ENCODE measurements at regions not wholly inside any gene's neighbourhood (a gene's known extent, or its start where the extent isn't known, plus 50 kb on each side); places are given as distances from the start of the nearest gene placed in this dataset.

GRCh38 chr6:28838634-28839442, 84.9 kb downstream of the TRIM27 start (continued):
- TF ChIP-seq ZNF425 (CRISPR knock-in tag; conservative IDR thresholded peaks at IDR 0.05) (no peak), ZNF281 (CRISPR knock-in tag; IDR thresholded peaks at IDR 0.05) (no peak), MYBL2 (CRISPR knock-in tag; IDR thresholded peaks at IDR 0.05) (no peak), ZNF121 (CRISPR knock-in tag; IDR thresholded peaks at IDR 0.05) (no peak), E2F5 (CRISPR knock-in tag; IDR thresholded peaks at IDR 0.05) (no peak), TP53 (CRISPR knock-in tag; IDR thresholded peaks at IDR 0.05) (no peak), JAZF1 (CRISPR knock-in tag; IDR thresholded peaks at IDR 0.05) (no peak), NR2C2 (CRISPR knock-in tag; IDR thresholded peaks at IDR 0.05) (no peak), HMGA2 (CRISPR knock-in tag; IDR thresholded peaks at IDR 0.05) (no peak), USF2 (CRISPR knock-in tag; IDR thresholded peaks at IDR 0.05) (no peak), ZNF671 (CRISPR knock-in tag; IDR thresholded peaks at IDR 0.05) (no peak), ZNF532 (CRISPR knock-in tag; IDR thresholded peaks at IDR 0.05; ENCODE audit: borderline replicate concordance) (no peak), CTCF (IDR thresholded peaks at IDR 0.05) (peak; percentile 58; the same call in 1 of the 2 replicates), RORB (CRISPR knock-in tag; IDR thresholded peaks at IDR 0.05) (no peak), NFYB (CRISPR knock-in tag; conservative IDR thresholded peaks at IDR 0.05; ENCODE audit: low read depth) (no peak), EMX1 (CRISPR knock-in tag; IDR thresholded peaks at IDR 0.05) (no peak), MXD4 (CRISPR knock-in tag; IDR thresholded peaks at IDR 0.05; ENCODE audit: borderline replicate concordance) (no peak), TEAD4 (CRISPR knock-in tag; IDR thresholded peaks at IDR 0.05) (no peak)

All from WTC11 (cell line).